Mesothelial cell of epicardium (in vitro differentiated cells): ENCODE measurements at regions not wholly inside any gene's neighbourhood (a gene's known extent, or its start where the extent isn't known, plus 50 kb on each side); places are given as distances from the start of the nearest gene placed in this dataset.

ENCODE experiments used
- DNase-seq, 2 experiments: peaks; one replicate each; pipeline ENCODE4 v3.0.0; 2021; ENCODE audit warnings: low spot score in 2 of 2; ENCODE audit not compliant: unreplicated experiment in 2 of 2
- H3K27ac Mint-ChIP-seq: 2 replicates; pipeline ENCODE4 v1.8.0; 2021; ENCODE audit warnings: mixed read lengths
- H3K27me3 Mint-ChIP-seq: 2 replicates; pipeline ENCODE4 v1.8.0; 2021; ENCODE audit warnings: low read depth, mixed read lengths
- H3K36me3 Mint-ChIP-seq: 2 replicates; pipeline ENCODE4 v1.8.0; 2021; ENCODE audit warnings: mixed read lengths
- H3K4me1 Mint-ChIP-seq: 2 replicates; pipeline ENCODE4 v1.8.0; 2021; ENCODE audit warnings: mixed read lengths
- H3K4me3 Mint-ChIP-seq: 2 replicates; pipeline ENCODE4 v1.8.0; 2021; ENCODE audit warnings: mild to moderate bottlenecking, moderate library complexity, mixed read lengths
- H3K9me3 Mint-ChIP-seq: 2 replicates; pipeline ENCODE4 v1.8.0; 2021; ENCODE audit warnings: mixed read lengths
- TF ChIP-seq, protein P1 (sequence below): fragments of 200-600 bp; sonication (generic); IDR thresholded peaks from one replicate; pipeline ENCODE4 v1.5.0; 2021; ENCODE audit warnings: antibody characterized with exemption; ENCODE audit not compliant: unreplicated experiment

GRCh38 chr11:82606738-82607137 lies 126.9 kb downstream of the FAM181B start:
- H3K27ac Mint-ChIP-seq: no peak overlapping the region
- H3K36me3 Mint-ChIP-seq: no peaks in the 10 kb centered on the region
- H3K9me3 Mint-ChIP-seq: no peaks in the 10 kb centered on the region
- peaks cover 32% of the 10 kb centered on the region for H3K27me3 Mint-ChIP-seq
- DNase-seq: no peak
- peaks cover 17% of the 10 kb centered on the region for H3K4me1 Mint-ChIP-seq
- no peak overlapping the region for H3K4me3 Mint-ChIP-seq
- TF ChIP-seq, protein P1, sequence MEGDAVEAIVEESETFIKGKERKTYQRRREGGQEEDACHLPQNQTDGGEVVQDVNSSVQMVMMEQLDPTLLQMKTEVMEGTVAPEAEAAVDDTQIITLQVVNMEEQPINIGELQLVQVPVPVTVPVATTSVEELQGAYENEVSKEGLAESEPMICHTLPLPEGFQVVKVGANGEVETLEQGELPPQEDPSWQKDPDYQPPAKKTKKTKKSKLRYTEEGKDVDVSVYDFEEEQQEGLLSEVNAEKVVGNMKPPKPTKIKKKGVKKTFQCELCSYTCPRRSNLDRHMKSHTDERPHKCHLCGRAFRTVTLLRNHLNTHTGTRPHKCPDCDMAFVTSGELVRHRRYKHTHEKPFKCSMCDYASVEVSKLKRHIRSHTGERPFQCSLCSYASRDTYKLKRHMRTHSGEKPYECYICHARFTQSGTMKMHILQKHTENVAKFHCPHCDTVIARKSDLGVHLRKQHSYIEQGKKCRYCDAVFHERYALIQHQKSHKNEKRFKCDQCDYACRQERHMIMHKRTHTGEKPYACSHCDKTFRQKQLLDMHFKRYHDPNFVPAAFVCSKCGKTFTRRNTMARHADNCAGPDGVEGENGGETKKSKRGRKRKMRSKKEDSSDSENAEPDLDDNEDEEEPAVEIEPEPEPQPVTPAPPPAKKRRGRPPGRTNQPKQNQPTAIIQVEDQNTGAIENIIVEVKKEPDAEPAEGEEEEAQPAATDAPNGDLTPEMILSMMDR: no peak

- H3K4me3 Mint-ChIP-seq: no peak overlapping the region
- H3K27me3 Mint-ChIP-seq: peaks cover 1% of the 10 kb centered on the region
- TF ChIP-seq, protein P1: no peak
- H3K9me3 Mint-ChIP-seq: no peaks in the 10 kb centered on the region
- no peaks in the 10 kb centered on the region for H3K36me3 Mint-ChIP-seq
- H3K4me1 Mint-ChIP-seq: peaks cover 35% of the 10 kb centered on the region
- no peak for DNase-seq
- peak overlapping the region; percentile 27 for H3K27ac Mint-ChIP-seq
These were observed 132.0 kb downstream of the FAM181B start for GRCh38 chr11:82601711-82602110.

- Mint-ChIP-seq H3K4me1 (peaks cover 31% of the 10 kb centered on the region), H3K27me3 (no peaks in the 10 kb centered on the region), H3K4me3 (no peak overlapping the region), H3K36me3 (no peaks in the 10 kb centered on the region), H3K27ac (no peak overlapping the region), H3K9me3 (no peaks in the 10 kb centered on the region)
- TF ChIP-seq, protein P1: no peak
- no peak for DNase-seq
These were observed 133.8 kb downstream of the FAM181B start for GRCh38 chr11:82599836-82600235.

GRCh38 chr11:82586581-82586980 lies 147.1 kb downstream of the FAM181B start:
- no peak for DNase-seq
- H3K27me3 Mint-ChIP-seq: peaks cover 11% of the 10 kb centered on the region
- H3K4me3 Mint-ChIP-seq: no peak overlapping the region

DNA sequence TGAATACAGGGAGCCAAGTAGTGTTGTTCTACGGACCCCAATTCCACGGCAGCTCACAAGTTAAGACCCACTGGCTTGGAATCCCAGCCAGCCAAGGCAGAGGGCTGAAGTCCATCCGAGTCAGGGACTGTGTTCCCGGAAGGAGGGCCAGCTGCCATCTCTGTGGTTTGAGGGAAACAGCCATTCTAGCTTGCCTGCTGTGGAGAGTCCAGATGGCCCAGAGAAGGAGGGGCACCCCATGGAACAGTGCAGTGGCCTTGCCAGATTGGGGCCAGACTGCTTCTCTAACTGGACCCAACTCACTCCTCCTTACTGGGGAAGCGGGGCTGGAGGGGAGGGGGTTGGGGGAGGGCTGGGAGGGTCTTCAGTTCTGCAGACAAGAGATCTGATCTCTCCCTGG lies 156.4 kb downstream of the FAM181B start:
- no peaks in the 10 kb centered on the region for H3K36me3 Mint-ChIP-seq
- H3K4me1 Mint-ChIP-seq: no peaks in the 10 kb centered on the region
- DNase-seq: no peak
- no peak overlapping the region for H3K4me3 Mint-ChIP-seq
- peaks cover 37% of the 10 kb centered on the region for H3K27me3 Mint-ChIP-seq
- H3K27ac Mint-ChIP-seq: no peak overlapping the region
- TF ChIP-seq, protein P1: no peak
- no peaks in the 10 kb centered on the region for H3K9me3 Mint-ChIP-seq

More at GRCh38 chr11:82586581-82586980, 147.1 kb downstream of the FAM181B start:
- H3K4me1 Mint-ChIP-seq: no peaks in the 10 kb centered on the region
- peaks cover 6% of the 10 kb centered on the region for H3K9me3 Mint-ChIP-seq
- TF ChIP-seq, protein P1: no peak
- H3K36me3 Mint-ChIP-seq: no peaks in the 10 kb centered on the region
- no peak overlapping the region for H3K27ac Mint-ChIP-seq

GRCh38 chr11:82560836-82561235 lies 172.8 kb downstream of the FAM181B start:
- Mint-ChIP-seq H3K9me3 (no peaks in the 10 kb centered on the region), H3K36me3 (no peaks in the 10 kb centered on the region), H3K27me3 (peaks cover 6% of the 10 kb centered on the region), H3K27ac (no peak overlapping the region), H3K4me3 (no peak overlapping the region), H3K4me1 (peaks cover 8% of the 10 kb centered on the region)
- TF ChIP-seq, protein P1: no peak
- DNase-seq: no peak
